ENCODE measurements at regions not wholly inside any gene's neighbourhood (a gene's known extent, or its start where the extent isn't known, plus 50 kb on each side); places are given as distances from the start of the nearest gene placed in this dataset.

GRCh38 chr9:69986970-69987369, 56.7 kb upstream of the MAMDC2 start:
- DNase-seq (ENCODE audit: extremely low spot score, unreplicated experiment), result no peak
- Mint-ChIP-seq H3K4me3 (no peak overlapping the region), H3K4me1 (ENCODE audit: unreplicated experiment) (peaks cover 16% of the 10 kb centered on the region), H3K27ac (no peak overlapping the region), H3K27me3 (no peaks in the 10 kb centered on the region), H3K9me3 (no peaks in the 10 kb centered on the region), H3K36me3 (no peaks in the 10 kb centered on the region)
- TF ChIP-seq, protein P1, sequence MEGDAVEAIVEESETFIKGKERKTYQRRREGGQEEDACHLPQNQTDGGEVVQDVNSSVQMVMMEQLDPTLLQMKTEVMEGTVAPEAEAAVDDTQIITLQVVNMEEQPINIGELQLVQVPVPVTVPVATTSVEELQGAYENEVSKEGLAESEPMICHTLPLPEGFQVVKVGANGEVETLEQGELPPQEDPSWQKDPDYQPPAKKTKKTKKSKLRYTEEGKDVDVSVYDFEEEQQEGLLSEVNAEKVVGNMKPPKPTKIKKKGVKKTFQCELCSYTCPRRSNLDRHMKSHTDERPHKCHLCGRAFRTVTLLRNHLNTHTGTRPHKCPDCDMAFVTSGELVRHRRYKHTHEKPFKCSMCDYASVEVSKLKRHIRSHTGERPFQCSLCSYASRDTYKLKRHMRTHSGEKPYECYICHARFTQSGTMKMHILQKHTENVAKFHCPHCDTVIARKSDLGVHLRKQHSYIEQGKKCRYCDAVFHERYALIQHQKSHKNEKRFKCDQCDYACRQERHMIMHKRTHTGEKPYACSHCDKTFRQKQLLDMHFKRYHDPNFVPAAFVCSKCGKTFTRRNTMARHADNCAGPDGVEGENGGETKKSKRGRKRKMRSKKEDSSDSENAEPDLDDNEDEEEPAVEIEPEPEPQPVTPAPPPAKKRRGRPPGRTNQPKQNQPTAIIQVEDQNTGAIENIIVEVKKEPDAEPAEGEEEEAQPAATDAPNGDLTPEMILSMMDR (conservative IDR thresholded peaks at IDR 0.05), result no peak

DNA sequence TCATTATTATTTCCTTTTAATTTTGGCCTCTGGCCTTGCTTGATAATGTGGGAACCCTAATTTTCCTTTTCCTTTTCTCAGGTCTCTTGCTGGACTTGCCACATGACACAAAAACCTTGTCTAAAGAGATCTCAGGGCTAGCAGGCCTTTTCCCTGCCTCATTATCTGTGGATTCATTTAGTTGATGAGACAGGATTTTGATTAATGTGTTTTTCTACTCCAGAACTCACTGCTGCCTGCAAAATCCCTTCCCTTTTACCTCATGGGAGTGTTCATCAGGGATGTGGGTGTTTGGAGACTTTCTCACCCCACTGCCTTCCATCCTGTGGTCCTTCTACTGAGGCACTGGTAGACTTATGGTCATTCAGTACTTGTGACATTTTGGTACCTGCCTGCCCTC, 56.2 kb upstream of the MAMDC2 start:
- Mint-ChIP-seq H3K4me3 (no peak overlapping the region), H3K36me3 (no peaks in the 10 kb centered on the region), H3K27ac (no peak overlapping the region), H3K27me3 (no peaks in the 10 kb centered on the region), H3K4me1 (ENCODE audit: unreplicated experiment) (peaks cover 11% of the 10 kb centered on the region), H3K9me3 (no peaks in the 10 kb centered on the region)
- DNase-seq (ENCODE audit: extremely low spot score, unreplicated experiment), result no peak
- TF ChIP-seq, protein P1 (conservative IDR thresholded peaks at IDR 0.05), result no peak

DNA sequence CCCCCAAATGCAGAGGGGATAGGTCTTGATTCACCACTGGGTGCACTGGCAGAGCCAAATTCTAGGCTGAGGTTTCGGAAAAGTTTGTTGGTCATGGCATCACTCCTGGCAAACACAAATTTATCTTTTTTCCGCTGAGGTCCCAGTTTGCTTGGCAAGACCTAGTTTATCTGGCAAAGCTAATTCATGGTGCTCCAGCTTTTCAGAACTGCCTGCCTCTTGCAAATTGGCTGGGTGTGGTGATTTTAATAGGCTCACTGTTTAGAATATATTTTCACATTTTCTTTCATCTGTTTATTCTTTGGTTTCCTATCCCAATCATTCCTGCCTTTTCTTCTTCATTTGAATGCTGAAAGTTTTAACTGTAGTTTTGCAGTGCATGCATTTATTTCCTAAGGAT, 50.5 kb upstream of the MAMDC2 start:
- TF ChIP-seq, protein P1 (conservative IDR thresholded peaks at IDR 0.05), result no peak
- Mint-ChIP-seq H3K36me3 (no peaks in the 10 kb centered on the region), H3K4me3 (no peak overlapping the region), H3K4me1 (ENCODE audit: unreplicated experiment) (no peaks in the 10 kb centered on the region), H3K27ac (no peak overlapping the region), H3K9me3 (no peaks in the 10 kb centered on the region), H3K27me3 (no peaks in the 10 kb centered on the region)
- no peak for DNase-seq (ENCODE audit: extremely low spot score, unreplicated experiment)
